Karpas-422 (cell line): ENCODE measurements at regions not wholly inside any gene's neighbourhood (a gene's known extent, or its start where the extent isn't known, plus 50 kb on each side); places are given as distances from the start of the nearest gene placed in this dataset.

Experiments
- DNase-seq: peaks from one replicate; pipeline ENCODE4 v3.0.0-alpha.2; 2015
- H2AFZ ChIP-seq: fragments of 200-600 bp; sonication (generic); 2 replicates; pipeline ENCODE4 v1.6.1; 2014; ENCODE audit warnings: antibody characterized with exemption, low read length, mixed read lengths
- H3K27ac ChIP-seq: fragments of 200-600 bp; sonication (generic); 2 replicates; pipeline ENCODE4 v1.5.1; 2014; ENCODE audit warnings: mild to moderate bottlenecking, low read length, moderate library complexity
- H3K27me3 ChIP-seq: fragments of 200-600 bp; sonication (generic); 2 replicates; pipeline ENCODE4 v1.6.1; 2014; ENCODE audit warnings: low read length, mixed read lengths
- H3K36me3 ChIP-seq: fragments of 200-600 bp; sonication (generic); 2 replicates; pipeline ENCODE4 v1.6.1; 2014; ENCODE audit warnings: low read length, mixed read lengths; ENCODE audit not compliant: insufficient read depth
- H3K4me1 ChIP-seq: fragments of 200-600 bp; sonication (generic); 2 replicates; pipeline ENCODE4 v1.6.1; 2014; ENCODE audit warnings: mild to moderate bottlenecking, low read length, mixed read lengths
- H3K4me2 ChIP-seq: fragments of 200-600 bp; sonication (generic); 2 replicates; pipeline ENCODE4 v1.6.1; 2014; ENCODE audit warnings: low read length, low read depth, mild to moderate bottlenecking; ENCODE audit not compliant: poor library complexity, severe bottlenecking
- H3K4me3 ChIP-seq: fragments of 200-600 bp; sonication (generic); 2 replicates; pipeline ENCODE4 v1.5.1; 2014; ENCODE audit warnings: mild to moderate bottlenecking, antibody characterized with exemption, low read length, mixed read lengths
- H3K79me2 ChIP-seq: fragments of 200-600 bp; sonication (generic); 2 replicates; pipeline ENCODE4 v1.6.1; 2014; ENCODE audit warnings: mild to moderate bottlenecking, low read length, mixed read lengths
- H3K9ac ChIP-seq: fragments of 200-600 bp; sonication (generic); 2 replicates; pipeline ENCODE4 v1.6.0; 2014; ENCODE audit warnings: low read length
- H3K9me2 ChIP-seq: fragments of 200-600 bp; sonication (generic), shearing (Covaris generic); replicated peaks from 2 replicates; pipeline ENCODE4 v1.6.0; 2014; ENCODE audit warnings: mild to moderate bottlenecking, low read length, moderate library complexity; ENCODE audit not compliant: insufficient read depth
- H3K9me3 ChIP-seq: fragments of 300-700, 200-600 bp; sonication (generic); 2 replicates; pipeline ENCODE4 v1.6.1; 2014; ENCODE audit warnings: low read length, mixed read lengths
- H4K20me1 ChIP-seq: fragments of 200-600 bp; sonication (generic); 2 replicates; pipeline ENCODE4 v1.6.1; 2014; ENCODE audit warnings: mild to moderate bottlenecking, antibody characterized with exemption, low read length, low read depth; ENCODE audit not compliant: insufficient read depth

- Histone ChIP-seq H3K36me3 (no peaks in the 10 kb centered on the region), H3K27me3 (no peaks in the 10 kb centered on the region)
Measured at GRCh38 chr4:187798385-187798784, 197.2 kb upstream of the ZFP42 start.

GRCh38 chr4:187799735-187800134, 195.8 kb upstream of the ZFP42 start:
- no peak overlapping the region for H2AFZ ChIP-seq

More at GRCh38 chr4:187798385-187798784, 197.2 kb upstream of the ZFP42 start:
- no peak overlapping the region for H3K4me3 ChIP-seq
- no peak overlapping the region for H2AFZ ChIP-seq
- no peaks in the 10 kb centered on the region for H3K9me2 ChIP-seq
- no peaks in the 10 kb centered on the region for H3K9me3 ChIP-seq
- H3K79me2 ChIP-seq = no peaks in the 10 kb centered on the region
- H3K27ac ChIP-seq = no peak overlapping the region
- DNase-seq = no peak
- no peaks in the 10 kb centered on the region for H3K4me1 ChIP-seq
- H4K20me1 ChIP-seq = no peaks in the 10 kb centered on the region
- H3K9ac ChIP-seq = no peak overlapping the region
- H3K4me2 ChIP-seq = no peak overlapping the region

DNA sequence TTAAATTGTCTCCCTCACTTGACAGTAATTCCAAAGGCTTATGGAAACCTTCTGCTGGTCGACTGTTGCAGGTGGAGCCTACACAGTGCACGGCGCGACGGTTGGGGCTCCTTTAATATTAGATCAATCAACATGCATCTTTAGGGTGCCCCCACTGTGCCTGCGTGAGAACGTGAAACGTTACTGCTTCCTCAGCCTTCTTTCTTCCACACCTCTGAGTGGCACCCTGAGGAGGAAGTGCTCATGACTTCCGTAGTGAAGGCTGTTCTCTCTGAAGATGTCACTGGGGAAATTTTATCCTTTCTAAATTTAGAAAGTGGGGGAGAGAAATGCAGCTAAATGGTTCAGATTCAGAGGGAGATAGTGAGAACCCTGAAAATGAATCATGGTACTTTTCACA, 184.0 kb upstream of the ZFP42 start:
- Histone ChIP-seq H3K27ac (no peak overlapping the region), H3K79me2 (no peaks in the 10 kb centered on the region), H3K36me3 (no peaks in the 10 kb centered on the region), H3K4me2 (no peak overlapping the region), H3K4me1 (no peaks in the 10 kb centered on the region), H4K20me1 (no peaks in the 10 kb centered on the region), H2AFZ (no peak overlapping the region), H3K4me3 (no peak overlapping the region), H3K9me2 (no peaks in the 10 kb centered on the region), H3K9ac (no peak overlapping the region), H3K9me3 (no peaks in the 10 kb centered on the region), H3K27me3 (no peaks in the 10 kb centered on the region)
- DNase-seq = no peak

More at GRCh38 chr4:187799735-187800134, 195.8 kb upstream of the ZFP42 start:
- Histone ChIP-seq H3K4me2 (no peak overlapping the region), H3K36me3 (no peaks in the 10 kb centered on the region), H3K79me2 (no peaks in the 10 kb centered on the region), H3K27ac (no peak overlapping the region), H3K9me2 (no peaks in the 10 kb centered on the region), H3K9me3 (no peaks in the 10 kb centered on the region), H3K27me3 (no peaks in the 10 kb centered on the region), H3K9ac (no peak overlapping the region), H4K20me1 (no peaks in the 10 kb centered on the region), H3K4me3 (no peak overlapping the region), H3K4me1 (no peaks in the 10 kb centered on the region)
- no peak for DNase-seq

GRCh38 chr4:187814737-187815465, 180.7 kb upstream of the ZFP42 start:
- no peak overlapping the region for H3K9ac ChIP-seq
- H4K20me1 ChIP-seq = no peaks in the 10 kb centered on the region
- no peaks in the 10 kb centered on the region for H3K79me2 ChIP-seq
- H3K9me3 ChIP-seq = no peaks in the 10 kb centered on the region
- H3K4me1 ChIP-seq = no peaks in the 10 kb centered on the region
- no peaks in the 10 kb centered on the region for H3K36me3 ChIP-seq
- H3K27me3 ChIP-seq = no peaks in the 10 kb centered on the region
- H2AFZ ChIP-seq = no peak overlapping the region
- no peak overlapping the region for H3K27ac ChIP-seq
- H3K4me2 ChIP-seq = no peak overlapping the region
- H3K9me2 ChIP-seq = no peaks in the 10 kb centered on the region
- H3K4me3 ChIP-seq = no peak overlapping the region
- DNase-seq = no peak

- no peaks in the 10 kb centered on the region for H3K4me1 ChIP-seq
- no peaks in the 10 kb centered on the region for H3K79me2 ChIP-seq
- H3K9ac ChIP-seq = no peak overlapping the region
- H3K27ac ChIP-seq = no peak overlapping the region
- H3K9me2 ChIP-seq = no peaks in the 10 kb centered on the region
- H3K4me3 ChIP-seq = no peak overlapping the region
- H2AFZ ChIP-seq = no peak overlapping the region
- no peak overlapping the region for H3K4me2 ChIP-seq
- H3K36me3 ChIP-seq = no peaks in the 10 kb centered on the region
- no peaks in the 10 kb centered on the region for H3K9me3 ChIP-seq
- no peaks in the 10 kb centered on the region for H4K20me1 ChIP-seq
- peak; percentile 41 for DNase-seq
- H3K27me3 ChIP-seq = no peaks in the 10 kb centered on the region
Measured at GRCh38 chr4:187826725-187827124, 168.8 kb upstream of the ZFP42 start.

GRCh38 chr4:187827631-187828030, 167.9 kb upstream of the ZFP42 start:
- Histone ChIP-seq H3K4me3 (no peak overlapping the region), H3K27ac (no peak overlapping the region), H3K9me2 (no peaks in the 10 kb centered on the region), H4K20me1 (no peaks in the 10 kb centered on the region), H3K9ac (no peak overlapping the region), H3K4me2 (no peak overlapping the region), H3K27me3 (no peaks in the 10 kb centered on the region), H3K79me2 (no peaks in the 10 kb centered on the region), H3K36me3 (no peaks in the 10 kb centered on the region), H2AFZ (no peak overlapping the region), H3K4me1 (no peaks in the 10 kb centered on the region), H3K9me3 (no peaks in the 10 kb centered on the region)
- no peak for DNase-seq

DNA sequence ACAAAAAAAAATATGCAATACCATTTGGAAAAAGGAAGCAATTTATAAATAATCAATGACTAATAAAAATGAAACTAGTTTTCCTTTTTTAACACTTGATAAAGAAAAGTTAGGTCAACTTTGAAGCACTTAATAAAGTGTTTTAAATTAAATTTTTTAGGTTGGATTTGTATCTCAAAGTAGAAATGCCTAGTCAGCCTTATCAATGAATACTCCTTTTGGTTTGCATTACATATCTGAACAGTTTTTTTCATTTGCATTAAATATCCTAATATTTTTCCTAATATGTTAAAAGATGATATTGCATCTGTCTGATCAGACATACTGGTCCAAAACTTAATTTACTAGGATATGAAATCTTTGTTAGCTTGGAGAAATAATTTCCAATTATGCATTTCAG, 155.8 kb upstream of the ZFP42 start:
- Histone ChIP-seq H3K9me3 (no peaks in the 10 kb centered on the region), H3K4me2 (no peak overlapping the region), H3K4me3 (no peak overlapping the region), H3K27ac (no peak overlapping the region), H3K9me2 (no peaks in the 10 kb centered on the region), H4K20me1 (no peaks in the 10 kb centered on the region), H3K79me2 (no peaks in the 10 kb centered on the region), H2AFZ (no peak overlapping the region), H3K36me3 (no peaks in the 10 kb centered on the region), H3K9ac (no peak overlapping the region), H3K27me3 (no peaks in the 10 kb centered on the region), H3K4me1 (no peaks in the 10 kb centered on the region)
- DNase-seq = no peak

- Histone ChIP-seq H2AFZ (no peak overlapping the region), H4K20me1 (no peaks in the 10 kb centered on the region), H3K27me3 (no peaks in the 10 kb centered on the region), H3K9me2 (no peaks in the 10 kb centered on the region), H3K9ac (no peak overlapping the region), H3K4me2 (no peak overlapping the region), H3K36me3 (no peaks in the 10 kb centered on the region), H3K79me2 (no peaks in the 10 kb centered on the region), H3K4me1 (no peaks in the 10 kb centered on the region), H3K27ac (no peak overlapping the region), H3K9me3 (no peaks in the 10 kb centered on the region), H3K4me3 (no peak overlapping the region)
- DNase-seq = no peak
Measured at GRCh38 chr4:187840814-187841213, 154.8 kb upstream of the ZFP42 start.
